Fibroblast of lung (primary cell): ENCODE measurements at regions not wholly inside any gene's neighbourhood (a gene's known extent, or its start where the extent isn't known, plus 50 kb on each side); places are given as distances from the start of the nearest gene placed in this dataset.
A peak's percentile ranks its signal among the peaks of the same experiment; 100 is the strongest.

Experiments
- DNase-seq, 2 donors: peaks; one replicate each; pipeline versions ENCODE4 v3.0.0 to v3.0.0-alpha.2; 2010; ENCODE audit warnings: low read depth in 2 of 2
- H2AFZ ChIP-seq: 2 replicates; pipeline ENCODE4 v1.5.1; 2012; ENCODE audit warnings: low read length, control low read depth, inconsistent platforms
- H3K27ac ChIP-seq: 2 replicates; pipeline ENCODE4 v1.5.1; 2011; ENCODE audit warnings: low read length, control low read depth; ENCODE audit not compliant: insufficient read depth
- H3K27me3 ChIP-seq: 2 replicates; pipeline ENCODE4 v1.5.1; 2011; ENCODE audit warnings: mild to moderate bottlenecking, low read length; ENCODE audit not compliant: control insufficient read depth, insufficient read depth
- H3K36me3 ChIP-seq: 2 replicates; pipeline ENCODE4 v1.5.1; 2011; ENCODE audit warnings: low read length; ENCODE audit not compliant: control insufficient read depth, insufficient read depth
- H3K4me1 ChIP-seq: 2 replicates; pipeline ENCODE4 v1.5.1; 2011; ENCODE audit warnings: low read length; ENCODE audit not compliant: control insufficient read depth, insufficient read depth; ENCODE audit errors: extremely low read depth
- H3K4me2 ChIP-seq: 2 replicates; pipeline ENCODE4 v1.5.1; 2011; ENCODE audit warnings: low read length, control low read depth; ENCODE audit not compliant: insufficient read depth; ENCODE audit errors: extremely low read depth
- H3K4me3 ChIP-seq, 4 experiments: fragments of 200-600 bp in 1 of 4; sonication (generic) in 1 of 4; replicated peaks in 1 of 4; 2 replicates each; pipeline ENCODE4 v1.5.1; 2011 to 2016; ENCODE audit warnings: low read length in 4 of 4, low read depth in 3 of 4, mild to moderate bottlenecking in 3 of 4, control low read depth in 2 of 4, inconsistent platforms in 1 of 4, mixed read lengths in 1 of 4; ENCODE audit not compliant: insufficient read depth in 1 of 4; ENCODE audit errors: control extremely low read depth in 1 of 4
- H3K79me2 ChIP-seq: 2 replicates; pipeline ENCODE4 v1.5.1; 2012; ENCODE audit warnings: mild to moderate bottlenecking, low read length, inconsistent platforms; ENCODE audit not compliant: control insufficient read depth, insufficient read depth
- H3K9ac ChIP-seq: 2 replicates; pipeline ENCODE4 v1.5.1; 2011; ENCODE audit warnings: mild to moderate bottlenecking, low read length, control low read depth; ENCODE audit not compliant: insufficient read depth
- H3K9me3 ChIP-seq: 2 replicates; pipeline ENCODE4 v1.5.1; 2012; ENCODE audit warnings: low read depth, low read length; ENCODE audit not compliant: control insufficient read depth, insufficient read depth
- H4K20me1 ChIP-seq: 2 replicates; pipeline ENCODE4 v1.5.1; 2011; ENCODE audit warnings: low read length; ENCODE audit not compliant: control insufficient read depth, insufficient read depth; ENCODE audit errors: extremely low read depth
- CTCF ChIP-seq, 2 donors: IDR thresholded peaks in 1 of 2; conservative IDR thresholded peaks in 1 of 2; 1 replicate in 1 of 2; 2 replicates in 1 of 2; pipeline ENCODE4 v1.5.1; 2011 to 2012; ENCODE audit warnings: low read length in 2 of 2, control low read depth in 1 of 2, inconsistent platforms in 1 of 2, low read depth in 1 of 2, mild to moderate bottlenecking in 1 of 2
- EZH2 ChIP-seq: IDR thresholded peaks from 2 replicates; pipeline ENCODE4 v1.5.1; 2012; ENCODE audit warnings: low read length, control low read depth, mild to moderate bottlenecking; ENCODE audit errors: missing control alignments

DNA sequence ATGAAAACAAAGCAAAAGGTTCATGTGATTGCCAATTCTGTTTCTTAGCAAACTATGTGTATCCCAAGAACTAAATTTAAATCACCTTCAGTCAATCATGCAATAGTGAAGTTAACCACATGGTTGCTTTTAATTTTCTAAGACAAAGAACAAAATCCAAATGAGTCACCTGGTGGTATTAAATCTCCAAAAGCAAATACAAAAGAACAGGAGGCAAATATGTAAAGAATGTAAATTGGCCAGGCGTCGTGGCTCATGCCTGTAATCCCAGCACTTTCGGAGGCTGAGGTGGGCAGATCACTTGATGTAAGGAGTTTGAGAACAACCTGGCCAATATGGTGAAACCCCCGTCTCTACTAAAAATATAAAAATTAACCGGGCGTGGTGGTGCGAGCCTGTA is 54.2 kb upstream of the PIK3R4 start:
- Histone ChIP-seq H3K4me2 (no peak overlapping the region), H3K27me3 (no peaks in the 10 kb centered on the region), H3K9ac (no peak overlapping the region), H3K4me3 (no peak overlapping the region), H3K4me1 (no peaks in the 10 kb centered on the region), H3K27ac (no peak overlapping the region), H3K79me2 (no peaks in the 10 kb centered on the region), H4K20me1 (no peaks in the 10 kb centered on the region), H3K36me3 (no peaks in the 10 kb centered on the region), H2AFZ (no peak overlapping the region), H3K9me3 (no peaks in the 10 kb centered on the region)
- TF ChIP-seq CTCF (conservative IDR thresholded peaks at IDR 0.05 in 1 of 2, IDR thresholded peaks at IDR 0.05 in 1 of 2; ENCODE audit: low read depth in 1 of 2, low read length in 2 of 2) (no peak), EZH2 (no peak)
- DNase-seq, result peak in 1 of 2 donors; percentile 11

- Histone ChIP-seq H3K27ac (no peak overlapping the region), H3K4me2 (no peak overlapping the region), H2AFZ (no peak overlapping the region), H3K79me2 (no peaks in the 10 kb centered on the region), H3K4me3 (no peak overlapping the region), H3K9me3 (no peaks in the 10 kb centered on the region), H4K20me1 (no peaks in the 10 kb centered on the region), H3K4me1 (no peaks in the 10 kb centered on the region), H3K36me3 (no peaks in the 10 kb centered on the region), H3K27me3 (no peaks in the 10 kb centered on the region), H3K9ac (no peak overlapping the region)
- DNase-seq, result no peak
- TF ChIP-seq CTCF (conservative IDR thresholded peaks at IDR 0.05 in 1 of 2, IDR thresholded peaks at IDR 0.05 in 1 of 2; ENCODE audit: low read depth in 1 of 2, low read length in 2 of 2), result no peak
- no peak for TF ChIP-seq EZH2
Observed at GRCh38 chr3:130801473-130801872, 54.8 kb upstream of the PIK3R4 start.

DNA sequence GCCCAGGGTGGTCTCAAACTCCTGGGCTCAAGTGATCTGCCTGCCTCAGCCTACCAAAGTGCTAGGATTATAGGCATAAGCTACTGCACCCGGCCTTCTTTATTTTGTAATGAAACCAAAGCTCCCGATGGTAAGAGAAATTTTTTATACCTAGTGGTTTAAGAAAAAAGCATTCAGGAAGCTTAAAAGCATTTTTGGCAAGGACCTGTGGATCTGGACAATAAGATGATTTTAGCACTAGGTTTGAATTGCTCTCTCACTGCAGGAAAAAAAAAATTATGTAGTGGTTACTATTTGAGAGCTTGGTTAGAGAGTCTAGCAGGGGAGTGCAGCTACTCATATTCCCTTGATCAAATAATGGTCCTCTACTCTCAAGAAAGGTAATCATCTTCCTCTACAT is 64.9 kb upstream of the PIK3R4 start:
- no peaks in the 10 kb centered on the region for H4K20me1 ChIP-seq
- H3K79me2 ChIP-seq, result no peaks in the 10 kb centered on the region
- no peak overlapping the region for H3K27ac ChIP-seq
- H3K36me3 ChIP-seq, result no peaks in the 10 kb centered on the region
- H3K4me3 ChIP-seq, result no peak overlapping the region
- no peaks in the 10 kb centered on the region for H3K27me3 ChIP-seq
- H3K9ac ChIP-seq, result no peak overlapping the region
- no peak overlapping the region for H3K4me2 ChIP-seq
- no peaks in the 10 kb centered on the region for H3K9me3 ChIP-seq
- H3K4me1 ChIP-seq, result no peaks in the 10 kb centered on the region
- TF ChIP-seq CTCF (conservative IDR thresholded peaks at IDR 0.05 in 1 of 2, IDR thresholded peaks at IDR 0.05 in 1 of 2; ENCODE audit: low read depth in 1 of 2, low read length in 2 of 2) (no peak), EZH2 (no peak)
- no peak overlapping the region for H2AFZ ChIP-seq
- DNase-seq, result no peak
